A549 (cell line): ENCODE measurements at regions not wholly inside any gene's neighbourhood (a gene's known extent, or its start where the extent isn't known, plus 50 kb on each side); places are given as distances from the start of the nearest gene placed in this dataset.

Experiments used
- ATAC-seq, 2 experiments: fragments of 200-7000 bp in 1 of 2; fragments of >200 bp in 1 of 2; cut with Nextera tagmentation in 1 of 2; cut with Tn5 transposase in 1 of 2; 3 replicates each; pipeline versions ENCODE4 v1.8.0 to v1.9.1; 2018 to 2020; ENCODE audit warnings: mild to moderate bottlenecking in 1 of 2, moderate library complexity in 1 of 2
- CTCF ChIA-PET: fragments of 300-600 bp; sonication (Branson Sonifier 250); formaldehyde crosslinking; extraction: SDS; loops from one replicate; lab custom pipeline; 2021; ENCODE audit warnings: antibody characterized with exemption, inconsistent platforms; lab: Yijun Ruan, JAX
- POLR2A ChIA-PET: fragments of 350-600 bp; formaldehyde crosslinking; extraction: SDS; loops from one replicate; lab custom pipeline; 2021; ENCODE audit warnings: antibody characterized with exemption, inconsistent platforms; lab: Yijun Ruan, JAX
- DNase-seq, 2 experiments: peaks; one replicate each; pipeline versions ENCODE4 v3.0.0 to v3.0.0-alpha.2; 2011 to 2016; ENCODE audit warnings: low read depth in 1 of 2, low spot score in 1 of 2
- FAIRE-seq: peaks from 2 replicates; lab custom pipeline; 2011; peaks lifted over from hg19 to GRCh38; lab: Jason Lieb, UNC
- H3K27ac ChIP-seq, 2 experiments: fragments of >200 bp; sonication (Bioruptor Twin); formaldehyde crosslinking; 3 replicates each; pipeline ENCODE4 v1.5.1; 2016 to 2017
- H3K4me1 ChIP-seq: fragments of >200 bp; sonication (Bioruptor Twin); formaldehyde crosslinking; 3 replicates; pipeline ENCODE4 v1.6.1; 2016
- H3K4me2 ChIP-seq: fragments of >200 bp; sonication (Bioruptor Twin); formaldehyde crosslinking; 3 replicates; pipeline ENCODE4 v1.6.1; 2016
- H3K4me3 ChIP-seq: fragments of >200 bp; sonication (Bioruptor Twin); formaldehyde crosslinking; 3 replicates; pipeline ENCODE4 v1.5.1; 2016
- H3K9me3 ChIP-seq: fragments of >200 bp; sonication (Bioruptor Twin); formaldehyde crosslinking; 3 replicates; pipeline ENCODE4 v1.6.1; 2016
- CEBPB ChIP-seq, 2 experiments: fragments of >200 bp in 1 of 2; sonication (Bioruptor Twin) in 1 of 2; formaldehyde crosslinking in 1 of 2; IDR thresholded peaks; 2 replicates each; pipeline ENCODE4 v1.6.1; 2012 to 2016
- CHD2 ChIP-seq: fragments of 150-350 bp; IDR thresholded peaks from 2 replicates; pipeline ENCODE4 v1.6.1; 2014; ENCODE audit warnings: low read length; ENCODE audit not compliant: partially characterized antibody
- EHMT2 ChIP-seq: fragments of 200-600 bp; sonication (generic); IDR thresholded peaks from 2 replicates; pipeline ENCODE4 v1.6.1; 2016; ENCODE audit warnings: antibody characterized with exemption, low read depth, mild to moderate bottlenecking, moderate library complexity
- EP300 ChIP-seq, 2 experiments: fragments of >200 bp; sonication (Bioruptor Twin); formaldehyde crosslinking; IDR thresholded peaks; 2 replicates in 1 of 2; 3 replicates in 1 of 2; pipeline ENCODE4 v1.6.1; 2016 to 2017
- JUN ChIP-seq, 2 experiments: fragments of >200 bp; sonication (Bioruptor Twin); formaldehyde crosslinking; IDR thresholded peaks; 2 replicates in 1 of 2; 3 replicates in 1 of 2; pipeline ENCODE4 v1.6.1; 2016 to 2017
- KDM1A ChIP-seq: fragments of 200-600 bp; sonication (generic); IDR thresholded peaks from 2 replicates; pipeline ENCODE4 v1.6.1; 2016; ENCODE audit warnings: low read depth, mild to moderate bottlenecking
- MAZ ChIP-seq: fragments of 150-350 bp; IDR thresholded peaks from 2 replicates; pipeline ENCODE4 v1.6.1; 2014; ENCODE audit warnings: antibody characterized with exemption, low read depth, low read length, borderline replicate concordance
- NPAS2 ChIP-seq: fragments of 250-450 bp; sonication (Bioruptor Pico); IDR thresholded peaks from 2 replicates; pipeline ENCODE4 v1.8.0; 2022; ENCODE audit warnings: mild to moderate bottlenecking, moderate library complexity, borderline replicate concordance
- PHF8 ChIP-seq: fragments of 200-600 bp; sonication (generic); IDR thresholded peaks from 2 replicates; pipeline ENCODE4 v1.6.1; 2016; ENCODE audit warnings: low read depth, mild to moderate bottlenecking, antibody characterized with exemption, moderate library complexity, borderline replicate concordance
- RAD21 ChIP-seq, 2 experiments: fragments of >200 bp in 1 of 2; sonication (Bioruptor Twin) in 1 of 2; formaldehyde crosslinking in 1 of 2; IDR thresholded peaks in 1 of 2; conservative IDR thresholded peaks in 1 of 2; 2 replicates in 1 of 2; 3 replicates in 1 of 2; pipeline ENCODE4 v1.6.1; 2012 to 2018; ENCODE audit warnings: inconsistent platforms in 1 of 2
- RCOR1 ChIP-seq: fragments of 150-350 bp; IDR thresholded peaks from 2 replicates; pipeline ENCODE4 v1.6.1; 2014; ENCODE audit warnings: antibody characterized with exemption, low read length, low read depth
- SREBF2 ChIP-seq: fragments of 450-650 bp; IDR thresholded peaks from 2 replicates; pipeline ENCODE4 v1.6.1; 2014; ENCODE audit warnings: mild to moderate bottlenecking, moderate library complexity
- TFCP2L1 ChIP-seq: fragments of 250-450 bp; sonication (Bioruptor Pico); IDR thresholded peaks from 2 replicates; pipeline ENCODE4 v1.5.0; 2021; ENCODE audit warnings: mild to moderate bottlenecking
- TP53 ChIP-seq: fragments of 250-450 bp; sonication (Bioruptor Pico); IDR thresholded peaks from 2 replicates; pipeline ENCODE4 v1.5.0; 2021; ENCODE audit warnings: mild to moderate bottlenecking, moderate library complexity
- WGBS: methylation state at CpG from one replicate; pipeline ENCODE4 v1.1.6; 2017; ENCODE audit errors: missing lambda C conversion rate; 5-methylcytosine and 5-hydroxymethylcytosine counted together
- TF ChIP-seq, protein P1 (sequence below): fragments of >200 bp; sonication (Bioruptor Twin); formaldehyde crosslinking; IDR thresholded peaks from 3 replicates; pipeline ENCODE4 v1.5.1; 2016
- TF ChIP-seq, protein P2 (sequence below): fragments of >200 bp; sonication (Bioruptor Twin); formaldehyde crosslinking; IDR thresholded peaks from 3 replicates; pipeline ENCODE4 v1.6.1; 2016
- TF ChIP-seq, protein P3 (sequence below): fragments of 200-600 bp; sonication (generic); IDR thresholded peaks from 2 replicates; pipeline ENCODE4 v1.6.1; 2016; ENCODE audit warnings: antibody characterized with exemption, mild to moderate bottlenecking, moderate library complexity

DNA sequence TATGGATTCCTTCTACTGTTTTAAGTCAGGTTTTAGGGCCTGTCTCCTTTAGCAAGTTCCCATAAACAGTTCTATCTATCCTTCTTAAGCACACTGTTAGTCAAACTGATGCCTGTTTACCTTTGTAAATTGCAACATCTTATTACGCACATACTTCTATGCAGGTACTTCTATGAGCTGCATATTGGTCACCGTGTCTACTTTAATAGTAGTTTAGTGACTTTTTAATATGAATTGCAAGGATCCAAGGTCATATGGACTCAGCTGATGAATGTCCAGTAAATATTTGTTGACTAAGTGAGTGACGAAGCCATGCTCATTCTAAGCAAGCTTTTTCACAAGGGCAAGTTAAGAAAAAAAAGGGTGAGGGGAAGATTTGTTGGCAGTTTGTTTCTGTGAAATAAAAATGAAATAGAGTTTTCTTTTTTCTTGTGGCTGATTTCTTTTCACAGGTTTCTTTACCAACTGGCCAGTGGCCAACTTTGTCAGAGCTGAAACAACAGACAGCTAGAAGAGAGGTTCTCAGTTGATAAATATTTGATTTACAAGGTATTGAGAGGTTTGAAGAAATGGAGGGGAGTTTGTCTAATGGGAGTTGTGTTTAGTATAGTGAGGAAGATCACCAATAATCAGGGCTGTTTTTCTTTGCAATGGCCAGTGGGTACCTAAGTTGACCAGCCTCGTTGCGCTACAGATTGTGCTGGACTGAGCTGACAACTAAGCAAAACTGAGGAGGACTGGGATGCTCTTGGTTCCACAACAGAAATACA lies 141.1 kb downstream of the SLC15A5 start:
- CTCF ChIA-PET: no interaction called here
- TF ChIP-seq RCOR1 (no peak), TP53 (no peak)
- peaks cover 27% of the 10 kb centered on the region for H3K9me3 ChIP-seq
- H3K4me1 ChIP-seq: no peaks in the 10 kb centered on the region
- FAIRE-seq: no peak
- no peak overlapping the region for H3K4me2 ChIP-seq
- DNase-seq: no peak
- WGBS: 15% methylated on average over 5 of the region's 5 CpGs
- no peak overlapping the region for H3K4me3 ChIP-seq
- ATAC-seq: no peak
- POLR2A ChIA-PET: no interaction called here
- H3K27ac ChIP-seq: no peak overlapping the region

DNA sequence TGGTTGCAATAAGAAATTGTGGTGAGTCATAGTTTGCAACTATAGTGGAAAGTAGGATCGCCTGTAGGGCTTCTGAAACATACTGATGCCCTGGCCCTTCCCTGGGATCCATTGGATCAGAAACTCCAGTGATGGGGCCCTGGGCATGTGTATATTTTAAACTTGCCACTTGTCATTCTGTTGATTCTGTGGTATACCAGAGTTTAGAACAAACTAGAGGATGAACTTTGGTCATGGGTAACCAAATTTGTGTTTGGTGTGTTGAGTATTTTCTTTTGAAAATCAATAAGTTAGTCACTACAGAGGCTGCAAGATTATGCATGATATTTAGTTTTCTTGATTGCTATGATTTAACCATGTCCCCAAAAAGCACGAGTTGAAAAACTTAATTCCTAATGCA lies 142.2 kb downstream of the SLC15A5 start:
- WGBS: 6% methylated on average over 2 of the region's 2 CpGs
- Histone ChIP-seq H3K4me2 (no peak overlapping the region), H3K4me1 (no peaks in the 10 kb centered on the region), H3K9me3 (peaks cover 26% of the 10 kb centered on the region), H3K4me3 (no peak overlapping the region), H3K27ac (no peak overlapping the region)
- no peak for FAIRE-seq
- ChIA-PET POLR2A (no interaction called here), CTCF (no interaction called here)
- no peak for ATAC-seq
- TF ChIP-seq EP300 (IDR thresholded peaks at IDR 0.05) (no peak), MAZ (no peak), CHD2 (no peak), EHMT2 (no peak), KDM1A (no peak), CEBPB (IDR thresholded peaks at IDR 0.05) (no peak), TFCP2L1 (no peak), NPAS2 (CRISPR knock-in tag) (no peak), RCOR1 (no peak), PHF8 (no peak), RAD21 (conservative IDR thresholded peaks at IDR 0.05 in 1 of 2, IDR thresholded peaks at IDR 0.05 in 1 of 2) (no peak), SREBF2 (no peak), JUN (IDR thresholded peaks at IDR 0.05) (no peak)
- TF ChIP-seq, protein P1, sequence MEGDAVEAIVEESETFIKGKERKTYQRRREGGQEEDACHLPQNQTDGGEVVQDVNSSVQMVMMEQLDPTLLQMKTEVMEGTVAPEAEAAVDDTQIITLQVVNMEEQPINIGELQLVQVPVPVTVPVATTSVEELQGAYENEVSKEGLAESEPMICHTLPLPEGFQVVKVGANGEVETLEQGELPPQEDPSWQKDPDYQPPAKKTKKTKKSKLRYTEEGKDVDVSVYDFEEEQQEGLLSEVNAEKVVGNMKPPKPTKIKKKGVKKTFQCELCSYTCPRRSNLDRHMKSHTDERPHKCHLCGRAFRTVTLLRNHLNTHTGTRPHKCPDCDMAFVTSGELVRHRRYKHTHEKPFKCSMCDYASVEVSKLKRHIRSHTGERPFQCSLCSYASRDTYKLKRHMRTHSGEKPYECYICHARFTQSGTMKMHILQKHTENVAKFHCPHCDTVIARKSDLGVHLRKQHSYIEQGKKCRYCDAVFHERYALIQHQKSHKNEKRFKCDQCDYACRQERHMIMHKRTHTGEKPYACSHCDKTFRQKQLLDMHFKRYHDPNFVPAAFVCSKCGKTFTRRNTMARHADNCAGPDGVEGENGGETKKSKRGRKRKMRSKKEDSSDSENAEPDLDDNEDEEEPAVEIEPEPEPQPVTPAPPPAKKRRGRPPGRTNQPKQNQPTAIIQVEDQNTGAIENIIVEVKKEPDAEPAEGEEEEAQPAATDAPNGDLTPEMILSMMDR: no peak
- TF ChIP-seq, protein P2, sequence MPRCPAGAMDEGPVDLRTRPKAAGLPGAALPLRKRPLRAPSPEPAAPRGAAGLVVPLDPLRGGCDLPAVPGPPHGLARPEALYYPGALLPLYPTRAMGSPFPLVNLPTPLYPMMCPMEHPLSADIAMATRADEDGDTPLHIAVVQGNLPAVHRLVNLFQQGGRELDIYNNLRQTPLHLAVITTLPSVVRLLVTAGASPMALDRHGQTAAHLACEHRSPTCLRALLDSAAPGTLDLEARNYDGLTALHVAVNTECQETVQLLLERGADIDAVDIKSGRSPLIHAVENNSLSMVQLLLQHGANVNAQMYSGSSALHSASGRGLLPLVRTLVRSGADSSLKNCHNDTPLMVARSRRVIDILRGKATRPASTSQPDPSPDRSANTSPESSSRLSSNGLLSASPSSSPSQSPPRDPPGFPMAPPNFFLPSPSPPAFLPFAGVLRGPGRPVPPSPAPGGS: no peak
- TF ChIP-seq, protein P3, sequence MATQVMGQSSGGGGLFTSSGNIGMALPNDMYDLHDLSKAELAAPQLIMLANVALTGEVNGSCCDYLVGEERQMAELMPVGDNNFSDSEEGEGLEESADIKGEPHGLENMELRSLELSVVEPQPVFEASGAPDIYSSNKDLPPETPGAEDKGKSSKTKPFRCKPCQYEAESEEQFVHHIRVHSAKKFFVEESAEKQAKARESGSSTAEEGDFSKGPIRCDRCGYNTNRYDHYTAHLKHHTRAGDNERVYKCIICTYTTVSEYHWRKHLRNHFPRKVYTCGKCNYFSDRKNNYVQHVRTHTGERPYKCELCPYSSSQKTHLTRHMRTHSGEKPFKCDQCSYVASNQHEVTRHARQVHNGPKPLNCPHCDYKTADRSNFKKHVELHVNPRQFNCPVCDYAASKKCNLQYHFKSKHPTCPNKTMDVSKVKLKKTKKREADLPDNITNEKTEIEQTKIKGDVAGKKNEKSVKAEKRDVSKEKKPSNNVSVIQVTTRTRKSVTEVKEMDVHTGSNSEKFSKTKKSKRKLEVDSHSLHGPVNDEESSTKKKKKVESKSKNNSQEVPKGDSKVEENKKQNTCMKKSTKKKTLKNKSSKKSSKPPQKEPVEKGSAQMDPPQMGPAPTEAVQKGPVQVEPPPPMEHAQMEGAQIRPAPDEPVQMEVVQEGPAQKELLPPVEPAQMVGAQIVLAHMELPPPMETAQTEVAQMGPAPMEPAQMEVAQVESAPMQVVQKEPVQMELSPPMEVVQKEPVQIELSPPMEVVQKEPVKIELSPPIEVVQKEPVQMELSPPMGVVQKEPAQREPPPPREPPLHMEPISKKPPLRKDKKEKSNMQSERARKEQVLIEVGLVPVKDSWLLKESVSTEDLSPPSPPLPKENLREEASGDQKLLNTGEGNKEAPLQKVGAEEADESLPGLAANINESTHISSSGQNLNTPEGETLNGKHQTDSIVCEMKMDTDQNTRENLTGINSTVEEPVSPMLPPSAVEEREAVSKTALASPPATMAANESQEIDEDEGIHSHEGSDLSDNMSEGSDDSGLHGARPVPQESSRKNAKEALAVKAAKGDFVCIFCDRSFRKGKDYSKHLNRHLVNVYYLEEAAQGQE: no peak
- DNase-seq: no peak
